Caki2 (cell line): ENCODE measurements at regions not wholly inside any gene's neighbourhood (a gene's known extent, or its start where the extent isn't known, plus 50 kb on each side); places are given as distances from the start of the nearest gene placed in this dataset.

Source experiments
- DNase-seq: peaks from one replicate; pipeline ENCODE4 v3.0.0-alpha.2; 2015; ENCODE audit warnings: low read depth
- in situ Hi-C: cut with HindIII; loops from 2 replicates; pipeline ENCODE4 v1.10.0; 2016; ENCODE audit warnings: low sequenced_read_pairs, low pct_unique_long_range_greater_than_20kb, mixed read lengths

- no peak for DNase-seq
- in situ Hi-C loops, result no loop called here
These were observed 383.6 kb upstream of the SMIM21 start for GRCh38 chr18:75810961-75811551.

- no peak for DNase-seq
- in situ Hi-C loops, result no loop called here
These were observed 383.0 kb upstream of the SMIM21 start for GRCh38 chr18:75810516-75810915.

- in situ Hi-C loops, result no loop called here
- DNase-seq, result no peak
These were observed 382.4 kb upstream of the SMIM21 start for GRCh38 chr18:75809926-75810255.

- in situ Hi-C loops, result no loop called here
- DNase-seq, result no peak
These were observed 381.8 kb upstream of the SMIM21 start for GRCh38 chr18:75809151-75809925.

GRCh38 chr18:75805265-75805664 lies 377.8 kb upstream of the SMIM21 start:
- in situ Hi-C loops, result no loop called here
- no peak for DNase-seq

- in situ Hi-C loops, result no loop called here
- DNase-seq, result no peak
These were observed 375.2 kb upstream of the SMIM21 start for GRCh38 chr18:75802681-75803080.

- no peak for DNase-seq
These were observed 373.7 kb upstream of the SMIM21 start for GRCh38 chr18:75801178-75801577.

GRCh38 chr18:75800331-75800648 lies 372.8 kb upstream of the SMIM21 start:
- in situ Hi-C loops, result no loop called here
- no peak for DNase-seq

More at GRCh38 chr18:75801178-75801577, 373.7 kb upstream of the SMIM21 start:
- in situ Hi-C loops, result no loop called here

GRCh38 chr18:75799449-75800330 lies 372.2 kb upstream of the SMIM21 start:
- in situ Hi-C loops, result no loop called here
- no peak for DNase-seq

GRCh38 chr18:75797046-75797445 lies 369.5 kb upstream of the SMIM21 start:
- DNase-seq, result no peak
- in situ Hi-C loops, result no loop called here

- DNase-seq, result no peak
- in situ Hi-C loops, result no loop called here
These were observed 363.3 kb upstream of the SMIM21 start for GRCh38 chr18:75790796-75791195.

- no peak for DNase-seq
- in situ Hi-C loops, result no loop called here
These were observed 362.6 kb upstream of the SMIM21 start for GRCh38 chr18:75790111-75790510.

- no peak for DNase-seq
- in situ Hi-C loops, result no loop called here
These were observed 358.3 kb upstream of the SMIM21 start for GRCh38 chr18:75785834-75786233.

GRCh38 chr18:75785206-75785605 lies 357.7 kb upstream of the SMIM21 start:
- in situ Hi-C loops, result no loop called here
- DNase-seq, result no peak

GRCh38 chr18:75784390-75784789 lies 356.9 kb upstream of the SMIM21 start:
- in situ Hi-C loops, result no loop called here
- no peak for DNase-seq

GRCh38 chr18:75783566-75784281 lies 356.2 kb upstream of the SMIM21 start:
- no peak for DNase-seq
- in situ Hi-C loops, result no loop called here

GRCh38 chr18:75782826-75783225 lies 355.3 kb upstream of the SMIM21 start:
- in situ Hi-C loops, result no loop called here

GRCh38 chr18:75782204-75782603 lies 354.7 kb upstream of the SMIM21 start:
- in situ Hi-C loops, result no loop called here
- DNase-seq, result no peak

More at GRCh38 chr18:75782826-75783225, 355.3 kb upstream of the SMIM21 start:
- DNase-seq, result no peak

- no peak for DNase-seq
- in situ Hi-C loops, result no loop called here
These were observed 352.4 kb upstream of the SMIM21 start for GRCh38 chr18:75779910-75780309.
